DND-41 (cell line): ENCODE measurements at regions not wholly inside any gene's neighbourhood (a gene's known extent, or its start where the extent isn't known, plus 50 kb on each side); places are given as distances from the start of the nearest gene placed in this dataset.

Experiments used
- CTCF ChIP-seq: IDR thresholded peaks from 2 replicates; pipeline ENCODE4 v1.5.1; 2012; ENCODE audit warnings: borderline replicate concordance, low read length, moderate library complexity, mild to moderate bottlenecking; ENCODE audit not compliant: poor library complexity, severe bottlenecking; ENCODE audit errors: extremely low read depth
- EZH2 ChIP-seq: IDR thresholded peaks from 3 replicates; pipeline ENCODE4 v1.6.1; 2012; ENCODE audit warnings: borderline replicate concordance, low read depth, mild to moderate bottlenecking, moderate library complexity, low read length, inconsistent platforms; ENCODE audit not compliant: severe bottlenecking

GRCh38 chr2:180473456-180473855 lies 466.4 kb upstream of the CWC22 start:
- TF ChIP-seq CTCF: no peak
- no peak for TF ChIP-seq EZH2
